Inflammatory macrophage treated with lipopolysaccharide for 1 hour (primary cell): ENCODE measurements at regions not wholly inside any gene's neighbourhood (a gene's known extent, or its start where the extent isn't known, plus 50 kb on each side); places are given as distances from the start of the nearest gene placed in this dataset.
A peak's percentile ranks its signal among the peaks of the same experiment; 100 is the strongest.

Experiments
- DNase-seq, 2 donors: peaks; one replicate each; pipeline ENCODE4 v3.0.0-alpha.2; 2020 to 2022

DNA sequence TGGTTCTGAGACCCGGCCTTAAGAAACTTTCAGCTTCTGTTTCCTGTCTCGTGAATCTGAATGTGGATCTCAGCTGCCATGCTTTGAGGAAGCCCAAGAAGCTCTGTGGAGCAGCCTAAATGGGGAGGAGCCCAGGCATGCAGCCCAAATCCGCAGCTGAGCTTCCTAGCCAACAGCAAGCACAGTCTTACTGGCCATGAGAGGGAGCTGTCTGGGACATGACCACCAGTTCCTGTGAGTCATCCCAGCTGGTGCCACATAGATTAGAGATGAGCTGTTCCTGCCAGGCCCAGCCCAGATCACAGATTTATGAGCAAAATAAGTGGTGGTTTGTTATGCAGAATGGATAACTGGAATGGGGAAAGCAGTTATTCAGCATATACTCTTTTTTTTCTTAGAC lies 224.4 kb upstream of the APCDD1 start:
- no peak for DNase-seq

DNA sequence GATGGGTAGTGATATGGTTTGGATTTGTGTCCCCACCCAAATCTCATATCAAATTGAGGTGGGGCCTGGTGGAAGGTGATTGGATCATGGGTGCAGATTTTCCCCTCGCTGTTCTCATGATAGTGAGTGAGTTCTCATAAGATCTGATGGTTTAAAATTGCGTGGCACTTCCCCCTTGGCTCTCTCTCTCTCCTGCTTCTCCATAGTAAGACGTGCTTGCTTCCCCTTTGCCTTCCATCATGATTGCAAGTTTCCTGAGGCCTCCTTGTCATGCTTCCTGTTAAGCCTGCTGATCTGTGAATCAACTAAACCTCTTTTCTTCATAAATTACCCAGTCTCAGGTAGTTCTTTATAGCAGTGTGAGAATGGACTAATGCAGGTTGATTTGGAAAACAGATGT lies 223.2 kb upstream of the APCDD1 start:
- DNase-seq = peak; percentile 25 to 41

DNA sequence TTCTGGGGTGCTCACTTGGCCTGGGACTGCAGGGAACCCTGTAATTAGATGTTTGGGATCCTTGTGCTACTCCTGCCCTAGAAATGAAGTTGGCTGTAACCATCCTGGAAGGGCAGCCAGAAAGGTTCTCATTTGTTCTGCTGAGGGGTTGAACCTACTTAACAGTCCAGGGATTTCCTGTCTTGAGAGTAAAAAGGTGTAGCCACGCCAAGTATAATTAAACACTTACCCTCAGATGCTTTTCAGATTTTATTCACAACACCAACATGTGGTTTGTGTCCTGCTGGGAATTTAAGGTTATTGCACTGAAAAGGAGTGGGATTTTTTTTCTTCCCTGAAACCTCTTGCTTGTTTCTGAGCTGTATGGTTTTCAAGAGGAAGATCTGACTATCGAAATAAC lies 222.4 kb upstream of the APCDD1 start:
- DNase-seq = no peak

DNA sequence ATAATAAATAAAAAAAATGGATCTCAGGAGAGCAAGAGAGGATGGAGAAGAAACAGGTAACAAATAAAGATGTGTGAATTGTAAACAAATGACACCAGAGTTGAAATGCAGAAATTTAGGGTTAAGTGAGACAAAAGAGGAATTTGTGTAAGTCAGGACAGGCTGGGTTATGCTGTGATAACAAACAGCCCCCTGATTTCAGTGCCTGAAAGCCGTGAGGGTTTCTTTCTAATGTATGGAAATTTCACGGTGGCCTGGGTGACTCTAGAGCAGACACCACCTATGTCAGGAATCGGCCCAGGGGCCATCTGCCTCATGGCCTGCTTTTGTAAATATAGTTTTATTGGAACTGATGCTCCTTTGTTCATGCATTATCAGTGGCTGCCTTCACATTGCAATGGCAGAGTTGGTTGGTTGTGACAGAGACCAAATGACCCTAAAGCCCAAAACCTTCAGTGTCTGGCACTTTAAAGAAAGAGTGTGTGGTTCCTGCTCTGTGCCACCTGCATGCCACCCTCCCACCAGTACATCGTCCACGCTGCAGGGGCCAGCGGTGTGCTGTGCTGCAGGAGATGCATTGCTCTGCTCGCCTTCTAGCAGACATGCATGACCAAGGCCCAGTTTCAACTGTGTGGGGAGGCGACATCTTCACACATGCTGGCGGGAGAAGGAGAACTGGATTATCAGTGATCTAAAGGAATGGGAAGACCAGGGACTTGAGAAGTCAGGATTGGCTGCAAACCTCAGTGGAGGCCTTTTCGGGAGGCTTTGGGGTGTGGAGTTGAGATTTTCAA lies 221.2 kb upstream of the APCDD1 start:
- DNase-seq = no peak

DNA sequence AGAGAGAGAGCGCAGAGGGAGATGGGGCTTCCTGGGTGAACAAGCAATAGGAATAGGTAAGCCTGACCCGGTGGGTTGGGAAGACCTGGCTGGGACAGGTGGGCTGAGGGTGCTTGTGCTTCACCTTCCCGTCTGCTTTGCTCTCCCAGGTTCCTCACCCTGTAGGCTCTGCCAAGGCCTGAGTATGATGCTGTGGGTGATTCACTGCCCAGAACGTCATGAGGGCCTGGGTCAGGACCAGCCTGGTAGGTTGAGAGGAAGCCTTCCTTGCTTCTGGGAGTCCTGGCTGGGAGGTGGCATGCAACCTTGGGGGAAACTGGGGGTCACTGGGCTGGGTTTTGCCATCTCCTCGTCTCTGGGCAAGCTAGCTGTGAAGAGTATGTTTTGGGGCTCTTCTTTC lies 220.2 kb upstream of the APCDD1 start:
- no peak for DNase-seq

- peak; percentile 39 to 72 for DNase-seq
These were observed 219.3 kb upstream of the APCDD1 start for GRCh38 chr18:10234912-10235660.

DNA sequence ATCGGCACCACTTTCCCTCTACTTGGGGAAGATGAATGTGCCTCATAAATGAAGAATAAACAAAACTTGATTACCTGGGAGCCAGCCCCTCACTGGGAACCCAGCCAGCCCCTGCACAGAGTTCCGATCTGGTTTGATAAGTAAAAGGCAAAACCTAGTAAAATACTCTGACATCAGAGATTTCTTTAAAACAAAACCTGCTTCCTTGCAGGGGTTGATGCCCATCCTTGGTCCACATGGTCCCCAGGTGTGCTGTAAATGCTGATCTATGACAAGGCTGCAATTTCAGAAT lies 218.8 kb upstream of the APCDD1 start:
- no peak for DNase-seq

- no peak for DNase-seq
These were observed 215.3 kb upstream of the APCDD1 start for GRCh38 chr18:10239103-10239502.

- DNase-seq = no peak
These were observed 214.3 kb upstream of the APCDD1 start for GRCh38 chr18:10239991-10240634.

- no peak for DNase-seq
These were observed 213.5 kb upstream of the APCDD1 start for GRCh38 chr18:10240973-10241372.

- DNase-seq = no peak
These were observed 212.9 kb upstream of the APCDD1 start for GRCh38 chr18:10241579-10241978.

DNA sequence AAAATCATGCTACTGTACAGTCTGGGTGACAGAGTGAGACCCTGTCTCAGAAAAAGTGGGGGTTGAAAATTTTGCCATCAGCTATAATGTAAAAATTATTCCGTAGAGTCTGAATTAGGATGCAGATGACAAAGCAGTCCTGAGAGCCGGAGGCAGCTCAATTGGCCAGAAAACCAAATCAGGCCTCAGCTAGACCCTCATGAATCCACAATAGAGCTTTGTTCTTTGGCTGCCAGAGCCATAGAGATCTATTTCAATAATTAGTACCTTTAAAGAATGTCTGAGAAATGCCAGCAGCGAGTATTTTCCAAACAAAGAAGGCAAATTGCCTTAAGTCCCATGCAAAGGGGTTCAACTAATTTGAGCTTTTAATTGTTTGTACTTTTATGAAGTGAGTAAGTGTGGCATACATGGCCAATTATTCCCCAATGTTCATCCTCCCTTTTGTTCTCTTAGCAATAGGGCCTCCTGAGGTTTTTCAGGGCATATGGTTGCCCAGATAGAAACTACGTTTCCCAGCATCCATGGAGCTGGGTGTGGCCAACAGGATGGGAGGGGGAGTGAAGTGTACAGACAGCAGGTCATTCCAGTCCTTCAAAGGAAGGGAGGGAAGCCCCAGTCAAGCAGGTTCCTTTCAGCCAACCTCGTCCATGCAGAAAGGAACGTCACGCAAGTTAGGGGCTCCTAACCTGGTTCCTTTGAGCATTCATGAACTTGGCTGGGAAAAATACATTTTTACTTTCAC lies 211.3 kb upstream of the APCDD1 start:
- DNase-seq = no peak

- DNase-seq = no peak
These were observed 210.1 kb upstream of the APCDD1 start for GRCh38 chr18:10244341-10244740.

GRCh38 chr18:10245031-10245845 lies 209.2 kb upstream of the APCDD1 start:
- no peak for DNase-seq

- DNase-seq = no peak
These were observed 208.6 kb upstream of the APCDD1 start for GRCh38 chr18:10245846-10246175.

DNA sequence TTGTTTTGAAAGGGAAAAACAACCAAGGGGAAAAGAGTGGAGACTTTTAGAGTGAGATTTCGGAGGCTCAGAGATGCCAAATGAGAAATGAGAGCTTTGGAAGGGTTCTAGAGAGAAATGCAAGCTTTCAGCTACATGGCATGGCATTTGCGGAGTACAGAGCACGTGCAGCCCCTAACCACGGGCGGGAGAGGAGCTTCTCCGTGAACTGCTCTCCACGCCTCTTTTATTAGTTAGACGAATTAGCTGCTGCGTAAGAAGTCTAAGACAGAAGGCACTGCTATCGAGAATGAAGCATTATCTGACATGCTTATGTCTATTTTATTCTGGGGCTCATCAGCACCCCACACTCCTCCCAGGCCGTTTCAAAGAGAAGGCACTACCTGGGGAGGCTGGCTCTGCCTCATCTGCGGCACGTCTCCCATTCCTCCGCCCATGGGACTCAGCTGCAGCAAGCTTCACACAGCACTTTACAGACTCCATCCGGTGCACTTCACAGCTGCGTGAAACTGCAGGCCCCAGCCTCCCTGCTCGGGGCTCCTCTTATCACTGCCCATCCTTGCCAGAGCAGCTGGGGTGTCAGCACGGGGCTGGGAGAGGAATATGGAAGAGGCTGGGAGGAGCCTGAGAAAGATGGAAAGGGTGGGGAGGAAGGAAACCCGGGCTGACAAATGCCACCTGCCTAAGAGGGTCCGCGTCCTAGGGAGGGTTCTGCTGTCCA lies 207.3 kb upstream of the APCDD1 start:
- DNase-seq = no peak

DNA sequence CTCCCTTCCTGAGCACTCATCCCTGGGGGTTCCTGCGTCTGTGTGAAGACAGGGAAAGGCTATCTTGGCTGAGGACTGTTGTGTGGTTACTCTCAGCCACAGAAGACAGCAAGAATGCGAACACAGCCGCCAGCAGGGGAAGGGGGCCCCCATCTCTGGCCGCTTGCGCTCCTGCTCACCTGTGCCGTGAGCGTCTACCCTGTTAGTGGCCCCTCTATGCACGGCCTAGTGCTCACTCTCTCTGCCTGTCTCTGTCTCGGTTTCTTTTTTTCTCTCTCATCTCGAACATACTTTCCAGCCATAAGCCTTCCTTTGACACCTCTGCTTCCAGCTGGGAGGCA lies 206.7 kb upstream of the APCDD1 start:
- DNase-seq = no peak

DNA sequence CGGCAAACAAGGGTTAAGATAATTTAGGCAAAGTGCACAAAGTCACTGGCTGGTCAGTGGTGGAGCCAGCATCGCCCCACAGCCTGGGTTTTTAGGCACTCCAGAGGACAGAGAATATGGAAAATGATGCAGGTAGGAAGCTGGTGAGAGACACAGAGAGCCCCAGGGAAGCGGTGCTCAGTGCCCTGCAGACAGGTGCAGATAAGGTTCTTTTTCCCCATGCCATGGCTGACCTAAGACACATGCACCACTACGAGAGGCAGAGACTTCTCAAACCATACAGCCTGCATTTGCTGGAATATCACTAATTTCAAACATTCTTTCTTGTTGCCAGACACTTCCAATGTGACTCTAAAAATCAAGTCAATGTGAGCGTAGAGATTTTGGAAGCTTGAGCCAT lies 205.7 kb upstream of the APCDD1 start:
- no peak for DNase-seq

DNA sequence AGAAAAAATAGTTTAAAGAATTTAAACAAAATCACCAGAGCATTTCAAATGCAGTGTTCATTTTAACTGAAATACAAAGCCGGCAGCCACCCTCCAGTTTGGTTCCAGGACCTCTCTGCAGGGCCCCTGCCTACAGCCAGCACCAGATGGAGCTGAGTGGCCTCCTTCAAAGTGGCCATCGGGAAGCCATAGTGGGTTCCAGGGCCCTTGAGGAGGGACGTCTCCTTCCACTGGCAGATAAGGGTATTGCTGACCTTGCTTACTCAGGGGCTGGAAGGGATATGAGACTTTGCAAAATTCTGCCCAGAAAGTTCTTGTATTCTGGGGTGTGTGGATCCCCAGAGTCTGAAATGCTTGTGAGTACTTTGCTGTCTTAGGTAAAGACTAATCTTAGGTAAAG lies 205.2 kb upstream of the APCDD1 start:
- DNase-seq = no peak

DNA sequence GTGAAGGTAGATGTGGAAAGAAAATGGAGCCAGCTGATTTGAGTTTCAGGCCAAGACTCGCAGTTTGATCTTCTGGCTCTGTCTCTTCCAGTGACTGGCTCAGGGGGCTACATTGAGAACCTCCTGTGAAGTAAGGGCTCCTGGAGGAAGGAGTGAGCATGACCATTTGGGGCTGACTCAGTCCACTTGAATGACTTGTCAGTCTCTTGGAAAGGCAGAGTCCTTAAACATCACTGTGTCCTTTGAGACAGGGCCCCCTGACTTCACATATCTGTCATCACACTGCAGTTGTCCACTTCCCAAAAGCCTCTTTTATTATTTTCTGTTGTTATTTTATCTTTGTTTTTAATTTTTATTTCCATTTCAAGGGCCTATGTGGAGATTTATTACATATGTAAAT lies 204.6 kb upstream of the APCDD1 start:
- DNase-seq = no peak

GRCh38 chr18:10252494-10252893 lies 201.9 kb upstream of the APCDD1 start:
- peak in 1 of 2 donors; percentile 52 for DNase-seq
